ENCODE measurements at regions not wholly inside any gene's neighbourhood (a gene's known extent, or its start where the extent isn't known, plus 50 kb on each side); places are given as distances from the start of the nearest gene placed in this dataset.

DNA sequence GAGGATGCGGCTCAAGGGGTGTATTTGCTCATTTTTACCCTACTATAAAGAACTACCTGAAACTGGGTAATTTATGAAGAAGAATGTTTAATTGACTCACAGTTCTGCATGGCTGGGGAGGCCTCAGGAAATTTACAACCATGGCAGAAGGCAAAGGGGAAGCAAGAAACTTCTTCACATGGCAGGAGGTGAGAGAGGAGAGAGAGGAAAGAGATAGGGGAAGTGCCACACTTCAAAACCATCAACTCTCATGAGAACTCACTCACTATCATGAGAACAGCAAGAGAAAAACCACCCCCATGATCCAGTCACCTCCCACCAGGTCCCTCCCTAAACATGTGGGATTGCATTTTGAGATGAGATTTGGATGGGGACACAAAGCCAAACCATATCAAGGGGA, 192.7 kb downstream of the DIPK2A start:
- Histone ChIP-seq H3K36me3 (no peaks in the 10 kb centered on the region), H3K4me3 (no peak overlapping the region), H3K27ac (no peak overlapping the region), H3K27me3 (no peaks in the 10 kb centered on the region), H3K4me1 (no peaks in the 10 kb centered on the region), H3K9me3 (no peaks in the 10 kb centered on the region)
- no peak for DNase-seq
- TF ChIP-seq POLR2A (IDR thresholded peaks at IDR 0.05) (no peak), EP300 (IDR thresholded peaks at IDR 0.05) (no peak)
- 83 to 89% methylated on average over 1 of the region's 1 CpG for WGBS, 2 donors
- intact Hi-C loops (cut with DNase I) = no loop called here

DNA sequence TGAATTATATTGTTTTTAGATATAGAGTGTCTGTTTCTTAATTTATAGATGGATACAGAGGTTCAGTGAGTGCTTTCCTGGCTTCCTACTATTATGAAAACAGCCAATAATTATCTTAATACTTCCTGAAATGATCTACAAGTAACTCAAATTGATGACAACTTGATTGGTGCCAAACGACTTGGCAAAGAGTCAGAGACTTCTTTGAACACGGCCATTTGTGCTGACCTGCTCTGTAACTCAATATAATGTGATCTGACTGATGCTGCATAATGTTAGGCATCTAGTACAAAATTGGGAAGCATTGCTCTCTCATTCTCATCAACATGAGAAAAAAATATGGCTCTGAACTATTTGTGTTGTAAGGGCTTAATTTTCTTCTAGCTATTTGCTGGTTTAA, 193.9 kb downstream of the DIPK2A start:
- no peaks in the 10 kb centered on the region for H3K9me3 ChIP-seq
- no peaks in the 10 kb centered on the region for H3K27me3 ChIP-seq
- WGBS, 2 donors = 56 to 63% methylated on average over 2 of the region's 2 CpGs
- intact Hi-C loops (cut with DNase I) = no loop called here
- TF ChIP-seq, protein P1, sequence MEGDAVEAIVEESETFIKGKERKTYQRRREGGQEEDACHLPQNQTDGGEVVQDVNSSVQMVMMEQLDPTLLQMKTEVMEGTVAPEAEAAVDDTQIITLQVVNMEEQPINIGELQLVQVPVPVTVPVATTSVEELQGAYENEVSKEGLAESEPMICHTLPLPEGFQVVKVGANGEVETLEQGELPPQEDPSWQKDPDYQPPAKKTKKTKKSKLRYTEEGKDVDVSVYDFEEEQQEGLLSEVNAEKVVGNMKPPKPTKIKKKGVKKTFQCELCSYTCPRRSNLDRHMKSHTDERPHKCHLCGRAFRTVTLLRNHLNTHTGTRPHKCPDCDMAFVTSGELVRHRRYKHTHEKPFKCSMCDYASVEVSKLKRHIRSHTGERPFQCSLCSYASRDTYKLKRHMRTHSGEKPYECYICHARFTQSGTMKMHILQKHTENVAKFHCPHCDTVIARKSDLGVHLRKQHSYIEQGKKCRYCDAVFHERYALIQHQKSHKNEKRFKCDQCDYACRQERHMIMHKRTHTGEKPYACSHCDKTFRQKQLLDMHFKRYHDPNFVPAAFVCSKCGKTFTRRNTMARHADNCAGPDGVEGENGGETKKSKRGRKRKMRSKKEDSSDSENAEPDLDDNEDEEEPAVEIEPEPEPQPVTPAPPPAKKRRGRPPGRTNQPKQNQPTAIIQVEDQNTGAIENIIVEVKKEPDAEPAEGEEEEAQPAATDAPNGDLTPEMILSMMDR (IDR thresholded peaks at IDR 0.05) = no peak
- TF ChIP-seq POLR2A (IDR thresholded peaks at IDR 0.05) = no peak
- no peak for TF ChIP-seq EP300 (IDR thresholded peaks at IDR 0.05)
- TF ChIP-seq POLR2AphosphoS5 (IDR thresholded peaks at IDR 0.05) = no peak
- H3K27ac ChIP-seq = no peak overlapping the region
- H3K4me3 ChIP-seq = no peak overlapping the region
- no peak for DNase-seq
- H3K36me3 ChIP-seq = no peaks in the 10 kb centered on the region
- no peaks in the 10 kb centered on the region for H3K4me1 ChIP-seq

DNA sequence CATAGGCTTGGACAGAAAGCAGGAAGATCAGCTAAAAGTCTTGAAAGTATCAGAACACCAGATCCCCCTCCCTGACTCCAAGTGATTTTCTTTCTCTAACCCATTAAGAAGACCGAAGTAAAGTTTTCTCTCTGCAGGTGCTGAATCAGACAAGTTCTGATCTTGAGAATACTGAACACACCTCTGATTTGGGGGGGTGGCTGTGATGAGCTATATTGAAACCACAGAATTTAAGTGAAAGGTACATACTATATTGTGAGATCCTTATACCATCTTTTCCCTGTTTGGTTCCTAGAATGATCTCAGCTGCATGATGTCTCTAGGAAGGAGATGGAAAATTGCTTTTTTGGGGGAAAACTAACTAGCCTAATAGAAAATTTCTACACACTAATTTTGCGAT, 196.0 kb downstream of the DIPK2A start:
- WGBS, 2 donors = 91 to 92% methylated on average over 2 of the region's 2 CpGs
- intact Hi-C loops (cut with DNase I) = no loop called here
- Histone ChIP-seq H3K4me1 (no peaks in the 10 kb centered on the region), H3K27me3 (no peaks in the 10 kb centered on the region), H3K27ac (no peak overlapping the region), H3K9me3 (no peaks in the 10 kb centered on the region), H3K36me3 (no peaks in the 10 kb centered on the region), H3K4me3 (no peak overlapping the region)
- TF ChIP-seq POLR2A (IDR thresholded peaks at IDR 0.05) (no peak), POLR2AphosphoS5 (IDR thresholded peaks at IDR 0.05) (no peak), EP300 (IDR thresholded peaks at IDR 0.05) (no peak)
- TF ChIP-seq, protein P1 (IDR thresholded peaks at IDR 0.05) = no peak
- no peak for DNase-seq

DNA sequence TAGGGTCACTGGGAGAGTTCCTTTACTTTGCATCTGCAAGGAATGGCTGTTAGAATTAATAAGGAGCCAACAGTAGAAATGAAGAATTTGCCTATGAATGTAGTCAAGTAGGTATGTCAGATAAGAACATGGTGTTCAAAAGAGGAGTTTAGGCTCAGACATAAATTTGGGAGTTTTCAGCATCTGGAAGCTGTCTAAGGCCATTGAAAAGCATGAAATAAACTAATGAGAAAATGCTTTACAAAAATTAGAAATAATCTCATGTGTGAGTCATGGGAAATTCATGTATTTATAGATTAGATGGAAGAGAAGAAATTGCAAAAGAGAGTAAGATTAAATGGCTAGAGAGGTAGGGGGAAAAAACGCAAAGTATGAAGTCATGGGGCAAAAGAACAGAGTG, 201.9 kb downstream of the DIPK2A start:
- no peak for DNase-seq
- no peak for TF ChIP-seq EP300 (IDR thresholded peaks at IDR 0.05)
- TF ChIP-seq, protein P1 (IDR thresholded peaks at IDR 0.05) = no peak
- no peak for TF ChIP-seq POLR2A (IDR thresholded peaks at IDR 0.05)
- no peak for TF ChIP-seq POLR2AphosphoS5 (IDR thresholded peaks at IDR 0.05)
- Histone ChIP-seq H3K4me1 (no peaks in the 10 kb centered on the region), H3K36me3 (no peaks in the 10 kb centered on the region), H3K4me3 (no peak overlapping the region), H3K27me3 (no peaks in the 10 kb centered on the region), H3K27ac (no peak overlapping the region), H3K9me3 (no peaks in the 10 kb centered on the region)
- intact Hi-C loops (cut with DNase I) = no loop called here
- 90 to 92% methylated on average over 1 of the region's 1 CpG for WGBS, 2 donors

DNA sequence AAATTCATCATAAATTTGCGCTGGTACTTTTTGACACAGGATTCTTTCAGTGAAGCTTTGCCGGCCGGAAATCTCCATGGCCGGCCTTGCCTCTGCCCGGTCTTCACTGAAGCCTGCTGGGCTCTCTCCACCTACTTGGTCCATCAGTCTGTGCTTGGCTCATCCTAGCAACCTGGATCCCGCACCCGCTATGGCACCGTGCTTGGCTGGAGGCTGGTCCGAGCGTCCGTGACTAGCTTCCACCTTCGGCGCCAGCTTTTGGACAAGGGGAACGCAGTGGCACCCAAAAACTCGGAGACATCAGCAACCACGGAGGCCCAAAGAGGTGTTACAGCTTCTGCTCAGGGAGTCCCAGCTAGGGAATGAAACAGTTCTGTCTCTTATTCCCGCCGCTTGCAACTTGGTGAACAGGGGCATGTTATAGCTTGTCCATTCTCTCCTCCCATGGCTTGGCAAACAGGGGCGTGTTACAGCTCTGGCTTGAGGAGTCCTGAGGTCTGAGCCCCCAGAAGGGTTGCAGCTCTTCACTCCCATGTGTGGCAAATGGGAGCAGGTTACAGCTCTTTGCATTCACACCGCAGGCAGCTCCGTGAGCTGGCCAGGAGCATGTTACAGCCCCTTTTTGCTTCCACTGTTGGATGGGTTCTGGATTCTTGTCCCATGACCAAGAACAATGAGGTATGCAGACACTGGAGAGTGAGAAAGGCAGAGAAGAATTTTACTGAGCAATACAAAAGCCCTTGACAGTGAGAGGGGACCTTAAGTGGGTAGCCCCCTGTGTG, 204.2 kb downstream of the DIPK2A start:
- Histone ChIP-seq H3K36me3 (no peaks in the 10 kb centered on the region), H3K27ac (no peak overlapping the region), H3K9me3 (no peaks in the 10 kb centered on the region), H3K4me1 (no peaks in the 10 kb centered on the region), H3K27me3 (no peaks in the 10 kb centered on the region), H3K4me3 (no peak overlapping the region)
- no peak for DNase-seq
- WGBS, 2 donors = 95 to 98% methylated on average over 21 of the region's 21 CpGs
- TF ChIP-seq POLR2A (IDR thresholded peaks at IDR 0.05) = no peak
- TF ChIP-seq, protein P1 (IDR thresholded peaks at IDR 0.05) = no peak
- TF ChIP-seq POLR2AphosphoS5 (IDR thresholded peaks at IDR 0.05) = no peak
- no peak for TF ChIP-seq EP300 (IDR thresholded peaks at IDR 0.05)
- intact Hi-C loops (cut with DNase I) = no loop called here

All from sigmoid colon (tissue), 6 donors.